GM18508 (cell line): ENCODE measurements at regions not wholly inside any gene's neighbourhood (a gene's known extent, or its start where the extent isn't known, plus 50 kb on each side); places are given as distances from the start of the nearest gene placed in this dataset.

Experiments
- ATAC-seq: cut with Tn5 transposase; IDR thresholded peaks from one replicate; pipeline ENCODE4 v1.9.1; 2021; ENCODE audit warnings: moderate number of reproducible peaks; ENCODE audit not compliant: insufficient read depth, unreplicated experiment

DNA sequence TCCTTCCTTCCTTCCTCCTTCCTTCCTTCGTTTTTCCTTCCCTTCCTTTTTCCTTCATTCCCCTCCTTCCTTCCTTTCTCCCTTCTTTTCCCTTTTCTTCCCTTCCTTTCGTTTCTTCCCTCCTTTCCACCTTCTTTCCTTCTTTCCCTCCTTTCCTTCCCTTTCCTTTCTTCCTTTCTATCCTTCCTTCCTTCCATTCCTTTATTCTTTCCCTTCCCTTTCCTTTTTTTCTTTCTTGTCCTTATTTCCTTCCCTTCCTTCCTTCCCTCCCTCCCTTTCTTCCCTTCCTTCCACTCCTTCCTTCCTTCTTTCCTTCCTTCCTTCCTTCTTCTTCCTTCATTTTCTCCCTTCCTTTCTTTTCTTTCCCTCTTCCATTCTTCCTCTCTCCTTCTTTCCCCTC lies 394.6 kb downstream of the GABRB3 start:
- no peak for ATAC-seq

DNA sequence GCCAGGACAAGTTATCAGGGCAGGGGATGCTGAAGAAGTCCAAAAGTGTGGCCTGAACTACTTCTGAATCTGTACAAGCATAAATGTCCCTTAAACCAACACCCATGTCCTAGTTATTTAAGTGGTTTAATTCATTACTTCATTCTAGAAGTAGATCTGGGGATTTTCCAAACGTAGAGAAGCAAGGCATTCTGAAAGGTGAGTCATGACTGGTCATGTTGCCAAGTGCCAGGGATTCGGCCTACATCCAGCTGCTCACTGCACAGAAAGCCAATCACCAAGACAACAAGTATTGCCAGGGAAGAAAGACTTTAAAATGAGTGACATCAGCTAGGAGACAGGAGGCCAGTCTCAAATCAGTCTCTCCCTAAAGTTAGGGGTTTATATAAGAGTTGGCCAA lies 396.6 kb downstream of the GABRB3 start:
- ATAC-seq: no peak

GRCh38 chr15:26374806-26375205 lies 398.1 kb downstream of the GABRB3 start:
- ATAC-seq: no peak

DNA sequence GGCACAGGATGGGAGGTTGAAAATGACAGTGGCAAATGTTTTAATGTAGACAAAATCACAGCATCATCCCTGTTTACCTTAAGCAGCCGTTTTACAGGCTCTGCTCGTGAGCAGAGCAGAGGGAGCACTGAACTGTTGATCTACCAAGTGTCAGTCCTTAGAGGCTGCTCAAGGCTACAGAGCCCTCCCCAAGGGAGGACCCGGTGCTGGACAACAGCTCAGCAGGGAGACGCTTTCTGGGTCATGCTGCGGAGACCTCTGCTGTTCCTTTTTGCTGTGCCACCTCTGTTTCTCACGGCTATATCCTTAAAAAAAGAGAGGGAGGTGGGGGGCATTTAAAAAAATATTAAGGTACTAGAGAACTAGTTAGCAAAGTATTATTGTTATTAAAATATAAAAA lies 400.2 kb downstream of the GABRB3 start:
- no peak for ATAC-seq

DNA sequence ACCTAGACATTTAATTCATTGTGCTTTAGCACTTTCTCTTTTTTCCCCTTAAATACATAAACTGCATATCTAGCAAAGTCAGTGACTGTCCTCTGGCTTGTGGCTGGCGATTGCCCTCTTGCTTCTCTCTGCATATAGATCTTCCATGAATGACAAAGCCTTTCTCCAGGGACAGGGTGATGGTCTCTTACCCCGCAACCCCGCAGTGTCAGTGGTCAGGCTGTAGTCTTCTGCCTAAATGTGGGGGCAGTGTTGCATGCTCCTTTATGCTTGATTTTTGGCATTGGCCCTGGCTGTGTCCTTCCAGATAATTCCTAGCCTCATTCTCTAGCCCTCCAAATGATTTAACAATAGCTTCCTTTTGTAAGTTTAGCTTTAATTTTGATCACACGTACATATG lies 407.8 kb downstream of the GABRB3 start:
- ATAC-seq: no peak

- ATAC-seq: no peak
Observed at GRCh38 chr15:26359855-26360254, 413.0 kb downstream of the GABRB3 start.

DNA sequence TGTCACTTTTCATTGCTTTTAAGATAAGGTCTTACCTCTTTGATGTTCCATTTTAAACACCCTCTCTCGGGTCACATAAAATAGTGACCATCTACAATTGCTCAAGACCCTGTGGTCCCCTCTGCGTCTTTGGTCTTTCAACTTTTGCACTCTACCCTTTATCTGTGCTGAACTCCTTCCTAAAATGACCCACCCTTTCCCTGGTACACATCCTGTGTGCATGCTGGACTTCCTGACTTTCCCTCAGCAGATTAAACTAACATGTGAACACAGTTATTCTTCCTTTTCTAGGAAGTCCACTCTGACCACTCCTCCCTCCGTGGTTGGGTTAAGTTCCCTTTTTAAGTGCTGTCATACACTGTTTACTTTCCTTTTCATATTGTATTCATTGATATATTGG lies 414.2 kb downstream of the GABRB3 start:
- ATAC-seq: no peak

DNA sequence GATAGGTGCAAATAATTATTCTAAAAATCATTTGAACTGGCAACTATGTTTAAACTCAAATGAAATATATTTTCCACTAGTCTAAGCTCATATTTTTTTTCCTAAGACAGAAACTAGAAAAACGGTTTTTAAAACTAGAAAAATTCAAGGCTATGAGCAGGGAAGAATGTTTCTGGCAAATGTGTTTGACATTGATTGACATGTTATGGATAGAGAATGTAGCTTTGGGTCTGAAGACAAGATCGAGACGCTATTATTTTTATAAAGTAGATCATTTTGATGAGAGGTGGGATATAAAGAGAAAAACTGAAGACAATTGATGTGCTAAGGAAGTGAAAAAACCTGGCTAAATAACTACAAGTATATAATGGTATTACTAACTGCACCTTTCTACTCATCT lies 415.2 kb downstream of the GABRB3 start:
- ATAC-seq: no peak

DNA sequence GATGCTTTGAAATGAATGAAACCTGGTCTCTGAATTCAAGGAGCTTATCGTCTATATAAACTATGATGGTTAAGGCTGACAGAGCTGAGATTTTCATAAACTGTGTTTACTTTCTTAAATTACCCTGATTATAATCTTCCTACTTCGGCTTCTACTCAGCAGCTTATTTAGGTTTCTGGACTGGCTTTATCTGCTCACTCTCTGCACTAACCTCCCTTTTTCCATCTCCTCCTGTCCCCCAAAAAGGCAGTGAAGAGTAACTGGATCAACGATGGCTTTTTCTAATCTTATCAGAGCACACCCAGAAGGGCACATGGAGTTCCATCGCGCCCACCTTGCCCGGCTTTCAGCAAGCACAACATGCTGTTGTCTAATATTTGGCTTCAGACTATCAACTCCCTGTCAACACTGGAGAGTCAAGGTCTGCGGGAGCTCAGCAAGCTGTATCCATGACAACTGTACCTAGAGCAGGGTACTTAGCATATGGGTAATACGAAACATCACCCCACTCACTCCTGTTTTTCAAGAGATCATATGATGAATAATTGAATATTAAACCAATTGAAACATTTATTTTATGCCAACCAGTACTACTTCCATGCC lies 417.3 kb downstream of the GABRB3 start:
- no peak for ATAC-seq

GRCh38 chr15:26352909-26353308 lies 420.0 kb downstream of the GABRB3 start:
- no peak for ATAC-seq

DNA sequence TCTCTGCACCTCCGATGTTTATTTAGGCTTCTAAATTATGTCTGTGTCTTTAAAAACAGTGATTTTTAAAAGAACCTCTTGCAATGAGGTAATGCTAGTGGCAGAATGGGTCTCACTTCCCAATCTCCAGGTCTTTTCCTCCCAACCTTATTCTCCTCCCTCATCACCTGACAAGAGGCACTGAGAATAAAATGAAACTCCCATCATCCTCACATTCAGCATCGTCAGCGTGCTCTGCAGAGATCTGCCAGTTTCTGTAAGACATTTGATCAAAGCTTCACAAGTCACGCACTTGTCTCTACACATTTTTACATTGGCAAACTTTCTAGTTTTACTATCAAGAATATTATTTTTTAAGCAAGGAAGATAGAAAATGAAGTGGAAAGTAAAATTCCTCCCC lies 420.5 kb downstream of the GABRB3 start:
- no peak for ATAC-seq

- ATAC-seq: no peak
Observed at GRCh38 chr15:26325495-26325894, 447.4 kb downstream of the GABRB3 start.

DNA sequence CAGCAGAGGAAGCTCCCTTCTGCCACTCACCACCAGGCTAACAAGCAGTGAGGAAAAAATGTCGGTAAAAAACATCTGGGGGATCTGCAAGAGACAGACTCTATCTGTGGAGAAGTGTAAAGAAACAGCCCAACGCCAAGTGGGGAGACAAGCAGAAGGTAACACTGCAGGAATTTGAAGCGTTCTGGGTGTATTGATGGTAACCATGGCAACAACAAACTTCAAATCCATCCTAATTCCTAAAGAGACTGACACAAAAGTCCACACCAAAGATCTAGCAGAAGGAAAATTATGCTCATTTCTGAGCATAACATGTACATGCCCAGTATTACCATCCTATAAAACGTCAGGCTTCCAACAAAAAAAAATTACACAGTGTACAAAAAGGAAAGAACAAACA lies 449.3 kb downstream of the GABRB3 start:
- no peak for ATAC-seq

- no peak for ATAC-seq
Observed at GRCh38 chr15:26318689-26319088, 454.2 kb downstream of the GABRB3 start.

DNA sequence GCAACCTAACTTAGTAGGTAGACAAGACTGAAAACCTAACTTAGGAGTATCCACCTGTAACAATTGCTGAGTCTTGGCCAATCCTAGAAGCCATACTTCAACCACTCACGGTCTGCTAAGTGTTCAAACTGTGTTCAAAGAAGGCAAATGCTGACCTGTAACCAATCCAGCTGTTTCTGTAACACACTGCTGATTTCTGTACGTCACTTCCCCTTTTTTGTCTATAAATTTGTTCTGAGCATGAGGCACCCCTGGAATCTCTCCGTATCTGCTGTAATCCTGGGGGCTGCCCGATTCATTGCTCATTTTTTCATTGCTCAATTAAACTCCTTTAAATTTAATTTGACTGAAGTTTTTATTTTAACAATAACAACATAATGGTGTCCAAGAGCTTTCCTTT lies 451.4 kb upstream of the ATP10A start:
- ATAC-seq: no peak

GRCh38 chr15:26311710-26312236 lies 448.6 kb upstream of the ATP10A start:
- no peak for ATAC-seq

GRCh38 chr15:26298659-26299170 lies 435.6 kb upstream of the ATP10A start:
- ATAC-seq: no peak

GRCh38 chr15:26298010-26298658 lies 435.0 kb upstream of the ATP10A start:
- ATAC-seq: no peak

- no peak for ATAC-seq
Observed at GRCh38 chr15:26295336-26296085, 432.4 kb upstream of the ATP10A start.

- ATAC-seq: no peak
Observed at GRCh38 chr15:26294059-26294689, 431.0 kb upstream of the ATP10A start.

GRCh38 chr15:26287381-26287780 lies 424.3 kb upstream of the ATP10A start:
- no peak for ATAC-seq
